Erythroblast (primary cell): ENCODE measurements at regions not wholly inside any gene's neighbourhood (a gene's known extent, or its start where the extent isn't known, plus 50 kb on each side); places are given as distances from the start of the nearest gene placed in this dataset.

Source experiments
- GATA1 ChIP-seq: IDR thresholded peaks from 2 replicates; pipeline ENCODE4 v1.6.1; 2011; ENCODE audit warnings: low read depth, mild to moderate bottlenecking, control low read depth, low read length, moderate library complexity
- POLR2A ChIP-seq: IDR thresholded peaks from 2 replicates; pipeline ENCODE4 v1.6.1; 2011; ENCODE audit warnings: mild to moderate bottlenecking, low read length

DNA sequence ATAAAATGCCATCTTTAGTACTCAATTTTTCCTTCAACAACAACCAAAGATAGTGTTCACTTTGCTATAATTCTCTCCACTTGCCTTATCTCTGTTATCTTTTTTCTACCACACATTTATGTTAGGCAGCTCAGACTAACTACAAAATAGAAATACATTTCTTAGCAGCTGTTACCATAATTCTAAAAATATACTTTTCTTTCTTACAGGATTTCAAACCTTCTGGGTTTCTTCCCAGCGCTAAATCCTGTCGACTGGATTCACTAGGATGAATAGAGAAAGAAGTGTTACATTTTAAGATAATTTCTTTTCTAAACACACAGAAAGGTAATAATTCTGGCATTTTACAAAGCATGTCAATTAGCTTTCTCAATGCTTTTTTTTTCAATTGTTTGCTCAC lies 105.5 kb upstream of the GK2 start:
- TF ChIP-seq POLR2A, result no peak
- no peak for TF ChIP-seq GATA1
